HL-60 (cell line): ENCODE measurements at regions not wholly inside any gene's neighbourhood (a gene's known extent, or its start where the extent isn't known, plus 50 kb on each side); places are given as distances from the start of the nearest gene placed in this dataset.

Experiments
- DNase-seq, 2 experiments: peaks; one replicate each; pipeline ENCODE4 v3.0.0-alpha.2; 2010 to 2020; ENCODE audit warnings: low read depth in 1 of 2, low spot score in 1 of 2
- H3K27ac ChIP-seq: fragments of 250-450 bp; sonication (Bioruptor Pico); replicated peaks from 2 replicates; pipeline ENCODE4 v1.5.1; 2020; ENCODE audit warnings: mild to moderate bottlenecking, moderate library complexity
- H3K27me3 ChIP-seq: fragments of 250-450 bp; sonication (Bioruptor Pico); 2 replicates; pipeline ENCODE4 v1.5.1; 2021; ENCODE audit warnings: mild to moderate bottlenecking, moderate library complexity; ENCODE audit not compliant: insufficient read depth, poor library complexity, severe bottlenecking
- H3K4me3 ChIP-seq: replicated peaks from 2 replicates; pipeline ENCODE4 v1.5.1; 2011; ENCODE audit warnings: mild to moderate bottlenecking, control low read depth, low read length; ENCODE audit not compliant: insufficient read depth
- GABPA ChIP-seq: IDR thresholded peaks from 2 replicates; pipeline ENCODE4 v1.6.1; 2012; ENCODE audit warnings: low read depth
- POLR2AphosphoS5 ChIP-seq: IDR thresholded peaks from 2 replicates; pipeline ENCODE4 v1.6.1; 2012; ENCODE audit warnings: low read depth
- SPI1 ChIP-seq: IDR thresholded peaks from 2 replicates; pipeline ENCODE4 v1.6.1; 2012; ENCODE audit warnings: low read depth, mild to moderate bottlenecking, borderline replicate concordance
- TF ChIP-seq, protein P1 (sequence below): IDR thresholded peaks from one replicate; pipeline ENCODE4 v1.5.1; 2011; ENCODE audit warnings: low read length, control low read depth, inconsistent platforms; ENCODE audit not compliant: insufficient read depth
- TF ChIP-seq, protein P2 (sequence below): IDR thresholded peaks from 2 replicates; pipeline ENCODE4 v1.6.1; 2012; ENCODE audit warnings: low read depth; ENCODE audit not compliant: insufficient replicate concordance

DNA sequence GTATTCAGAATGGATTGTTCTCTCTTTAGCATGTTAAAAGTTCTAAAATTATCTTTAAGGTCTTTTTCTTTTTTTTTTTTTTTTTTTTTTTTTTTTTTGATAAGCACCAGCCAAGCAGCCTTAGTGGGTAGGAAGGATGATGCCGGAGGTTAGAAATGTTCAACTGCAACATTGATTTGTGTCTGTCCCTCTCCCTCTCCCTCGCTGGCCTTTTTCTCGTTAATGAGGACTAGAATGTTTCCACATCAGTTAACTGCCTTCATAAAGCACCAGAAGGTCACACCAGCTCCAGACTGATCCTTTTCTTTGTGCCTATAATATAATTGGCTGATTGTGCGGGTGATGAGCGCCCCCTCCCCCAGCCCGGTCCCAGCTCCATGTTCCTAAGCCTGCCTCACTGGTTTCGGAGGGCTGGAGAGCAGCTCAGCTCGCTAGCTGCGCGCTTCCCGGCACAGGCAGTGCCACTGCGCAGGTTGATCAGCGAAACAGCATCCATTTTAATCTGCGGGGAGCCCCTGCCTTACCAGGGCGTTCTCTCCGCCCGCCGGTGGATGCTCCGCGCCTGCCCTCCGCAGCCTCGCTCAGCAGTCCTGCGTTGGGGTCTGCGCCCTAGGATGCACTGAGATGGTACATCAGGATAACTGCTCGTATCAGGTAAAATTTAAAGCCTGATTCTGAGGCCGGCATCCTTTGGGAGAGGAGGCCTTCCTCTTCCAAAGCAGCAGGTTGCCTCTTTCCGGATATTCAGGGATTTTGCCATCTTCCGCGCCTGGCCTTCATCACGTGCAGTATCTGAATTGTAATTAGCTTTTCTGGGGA, 148.9 kb upstream of the IL12A start, which contains the start of gene SCHIP1:
SCHIP1 (plus strand) TSS at position 301 of the 819 bp plus-strand sequence.
- no peak within 1 kb of the TSS for H3K4me3 ChIP-seq
- TF ChIP-seq POLR2AphosphoS5: no peak
- TF ChIP-seq, protein P1, sequence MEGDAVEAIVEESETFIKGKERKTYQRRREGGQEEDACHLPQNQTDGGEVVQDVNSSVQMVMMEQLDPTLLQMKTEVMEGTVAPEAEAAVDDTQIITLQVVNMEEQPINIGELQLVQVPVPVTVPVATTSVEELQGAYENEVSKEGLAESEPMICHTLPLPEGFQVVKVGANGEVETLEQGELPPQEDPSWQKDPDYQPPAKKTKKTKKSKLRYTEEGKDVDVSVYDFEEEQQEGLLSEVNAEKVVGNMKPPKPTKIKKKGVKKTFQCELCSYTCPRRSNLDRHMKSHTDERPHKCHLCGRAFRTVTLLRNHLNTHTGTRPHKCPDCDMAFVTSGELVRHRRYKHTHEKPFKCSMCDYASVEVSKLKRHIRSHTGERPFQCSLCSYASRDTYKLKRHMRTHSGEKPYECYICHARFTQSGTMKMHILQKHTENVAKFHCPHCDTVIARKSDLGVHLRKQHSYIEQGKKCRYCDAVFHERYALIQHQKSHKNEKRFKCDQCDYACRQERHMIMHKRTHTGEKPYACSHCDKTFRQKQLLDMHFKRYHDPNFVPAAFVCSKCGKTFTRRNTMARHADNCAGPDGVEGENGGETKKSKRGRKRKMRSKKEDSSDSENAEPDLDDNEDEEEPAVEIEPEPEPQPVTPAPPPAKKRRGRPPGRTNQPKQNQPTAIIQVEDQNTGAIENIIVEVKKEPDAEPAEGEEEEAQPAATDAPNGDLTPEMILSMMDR: no peak
- no peak for TF ChIP-seq GABPA
- TF ChIP-seq, protein P2, sequence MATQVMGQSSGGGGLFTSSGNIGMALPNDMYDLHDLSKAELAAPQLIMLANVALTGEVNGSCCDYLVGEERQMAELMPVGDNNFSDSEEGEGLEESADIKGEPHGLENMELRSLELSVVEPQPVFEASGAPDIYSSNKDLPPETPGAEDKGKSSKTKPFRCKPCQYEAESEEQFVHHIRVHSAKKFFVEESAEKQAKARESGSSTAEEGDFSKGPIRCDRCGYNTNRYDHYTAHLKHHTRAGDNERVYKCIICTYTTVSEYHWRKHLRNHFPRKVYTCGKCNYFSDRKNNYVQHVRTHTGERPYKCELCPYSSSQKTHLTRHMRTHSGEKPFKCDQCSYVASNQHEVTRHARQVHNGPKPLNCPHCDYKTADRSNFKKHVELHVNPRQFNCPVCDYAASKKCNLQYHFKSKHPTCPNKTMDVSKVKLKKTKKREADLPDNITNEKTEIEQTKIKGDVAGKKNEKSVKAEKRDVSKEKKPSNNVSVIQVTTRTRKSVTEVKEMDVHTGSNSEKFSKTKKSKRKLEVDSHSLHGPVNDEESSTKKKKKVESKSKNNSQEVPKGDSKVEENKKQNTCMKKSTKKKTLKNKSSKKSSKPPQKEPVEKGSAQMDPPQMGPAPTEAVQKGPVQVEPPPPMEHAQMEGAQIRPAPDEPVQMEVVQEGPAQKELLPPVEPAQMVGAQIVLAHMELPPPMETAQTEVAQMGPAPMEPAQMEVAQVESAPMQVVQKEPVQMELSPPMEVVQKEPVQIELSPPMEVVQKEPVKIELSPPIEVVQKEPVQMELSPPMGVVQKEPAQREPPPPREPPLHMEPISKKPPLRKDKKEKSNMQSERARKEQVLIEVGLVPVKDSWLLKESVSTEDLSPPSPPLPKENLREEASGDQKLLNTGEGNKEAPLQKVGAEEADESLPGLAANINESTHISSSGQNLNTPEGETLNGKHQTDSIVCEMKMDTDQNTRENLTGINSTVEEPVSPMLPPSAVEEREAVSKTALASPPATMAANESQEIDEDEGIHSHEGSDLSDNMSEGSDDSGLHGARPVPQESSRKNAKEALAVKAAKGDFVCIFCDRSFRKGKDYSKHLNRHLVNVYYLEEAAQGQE: no peak
- no peak for TF ChIP-seq SPI1
- no peak for DNase-seq
- H3K27me3 ChIP-seq: no peaks in the 10 kb centered on the region
- no peak within 1 kb of the TSS for H3K27ac ChIP-seq

DNA sequence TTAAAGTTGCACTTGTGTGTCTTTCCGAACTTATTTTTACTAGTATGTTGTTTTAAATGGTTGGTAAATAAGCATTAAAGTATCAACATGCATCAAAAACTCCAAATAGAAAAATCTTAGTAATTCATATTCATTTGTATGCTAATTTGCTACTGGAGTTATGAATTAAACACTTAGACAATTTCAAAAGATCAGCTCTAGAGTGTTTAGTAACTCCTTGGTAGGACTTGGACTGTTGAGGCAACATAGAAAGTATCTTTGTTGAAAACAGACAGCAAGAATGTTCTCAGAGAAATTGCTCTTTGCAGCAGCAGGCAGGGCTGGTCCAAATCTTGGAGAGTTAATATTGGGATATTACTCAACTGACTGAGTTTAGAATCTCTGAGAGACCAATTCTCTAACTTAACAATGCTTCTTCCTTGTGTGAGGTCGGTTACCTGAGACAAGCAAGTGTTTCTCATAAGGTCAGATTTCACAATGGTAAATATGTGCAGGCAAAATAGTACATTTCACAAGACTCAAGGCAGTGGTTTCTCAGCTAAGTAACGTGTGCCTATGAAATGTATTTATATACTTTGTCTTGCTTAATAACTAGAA, 147.8 kb upstream of the IL12A start:
- H3K27me3 ChIP-seq: no peaks in the 10 kb centered on the region
- no peak overlapping the region for H3K4me3 ChIP-seq
- peak in 1 of 2 experiments; percentile 12 for DNase-seq
- TF ChIP-seq GABPA (no peak), POLR2AphosphoS5 (no peak), SPI1 (no peak)
- TF ChIP-seq, protein P2: no peak
- TF ChIP-seq, protein P1: no peak
- no peak overlapping the region for H3K27ac ChIP-seq

DNA sequence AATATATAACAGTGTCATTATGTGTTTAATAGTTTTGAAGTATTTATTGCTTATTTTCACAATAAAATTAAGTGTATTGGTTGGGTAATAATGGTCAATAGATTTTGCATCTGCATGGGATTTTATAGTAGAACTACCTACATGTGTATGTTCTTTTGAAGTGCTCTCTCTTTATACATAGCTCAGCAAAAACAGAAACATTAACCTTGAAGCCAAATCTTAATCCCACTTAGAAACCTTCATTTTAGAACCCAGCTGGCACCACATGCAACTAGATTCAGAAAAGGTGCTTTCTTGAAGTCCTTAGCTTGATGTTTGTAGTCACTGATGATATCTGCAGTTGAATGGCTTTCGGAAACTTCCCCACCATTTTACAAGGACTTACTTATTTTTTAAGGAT, 146.9 kb upstream of the IL12A start:
- Histone ChIP-seq H3K4me3 (no peak overlapping the region), H3K27me3 (no peaks in the 10 kb centered on the region), H3K27ac (no peak overlapping the region)
- TF ChIP-seq SPI1: no peak
- TF ChIP-seq GABPA: no peak
- TF ChIP-seq, protein P1: no peak
- TF ChIP-seq, protein P2: no peak
- no peak for TF ChIP-seq POLR2AphosphoS5
- no peak for DNase-seq
